ENCODE measurements at regions not wholly inside any gene's neighbourhood (a gene's known extent, or its start where the extent isn't known, plus 50 kb on each side); places are given as distances from the start of the nearest gene placed in this dataset.

DNA sequence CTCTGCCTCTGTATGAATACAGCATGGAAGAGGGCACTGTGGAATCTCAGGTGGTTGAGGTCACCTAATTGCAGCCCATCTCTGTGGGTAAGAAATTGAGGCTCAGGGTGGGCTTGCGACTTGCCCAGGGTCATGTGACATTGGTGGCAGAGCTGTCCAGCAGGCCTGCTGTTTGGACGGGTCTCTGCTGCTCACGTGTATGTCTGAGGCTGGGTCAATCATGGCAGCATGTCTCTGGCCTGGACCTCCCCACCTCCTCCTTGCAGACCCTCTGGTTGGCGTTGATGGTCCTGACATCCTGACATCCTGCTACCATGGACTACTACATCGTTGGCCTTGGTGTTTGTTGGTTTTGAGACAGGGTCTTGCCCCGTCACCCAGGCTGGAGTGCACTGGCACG is 64.3 kb upstream of the HPCAL1 start:
- H3K27me3 Mint-ChIP-seq, result peaks cover 32% of the 10 kb centered on the region
- H3K4me3 Mint-ChIP-seq (ENCODE audit: low read depth), result no peak overlapping the region
- no peaks in the 10 kb centered on the region for H3K36me3 Mint-ChIP-seq (ENCODE audit: insufficient read depth)
- no peak for DNase-seq (ENCODE audit: low spot score, unreplicated experiment)
- TF ChIP-seq, protein P1, sequence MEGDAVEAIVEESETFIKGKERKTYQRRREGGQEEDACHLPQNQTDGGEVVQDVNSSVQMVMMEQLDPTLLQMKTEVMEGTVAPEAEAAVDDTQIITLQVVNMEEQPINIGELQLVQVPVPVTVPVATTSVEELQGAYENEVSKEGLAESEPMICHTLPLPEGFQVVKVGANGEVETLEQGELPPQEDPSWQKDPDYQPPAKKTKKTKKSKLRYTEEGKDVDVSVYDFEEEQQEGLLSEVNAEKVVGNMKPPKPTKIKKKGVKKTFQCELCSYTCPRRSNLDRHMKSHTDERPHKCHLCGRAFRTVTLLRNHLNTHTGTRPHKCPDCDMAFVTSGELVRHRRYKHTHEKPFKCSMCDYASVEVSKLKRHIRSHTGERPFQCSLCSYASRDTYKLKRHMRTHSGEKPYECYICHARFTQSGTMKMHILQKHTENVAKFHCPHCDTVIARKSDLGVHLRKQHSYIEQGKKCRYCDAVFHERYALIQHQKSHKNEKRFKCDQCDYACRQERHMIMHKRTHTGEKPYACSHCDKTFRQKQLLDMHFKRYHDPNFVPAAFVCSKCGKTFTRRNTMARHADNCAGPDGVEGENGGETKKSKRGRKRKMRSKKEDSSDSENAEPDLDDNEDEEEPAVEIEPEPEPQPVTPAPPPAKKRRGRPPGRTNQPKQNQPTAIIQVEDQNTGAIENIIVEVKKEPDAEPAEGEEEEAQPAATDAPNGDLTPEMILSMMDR (IDR thresholded peaks at IDR 0.05; ENCODE audit: unreplicated experiment), result no peak
- H3K4me1 Mint-ChIP-seq (ENCODE audit: low read depth), result no peaks in the 10 kb centered on the region
- H3K27ac Mint-ChIP-seq, result no peak overlapping the region
- H3K9me3 Mint-ChIP-seq (ENCODE audit: low read depth), result no peaks in the 10 kb centered on the region

DNA sequence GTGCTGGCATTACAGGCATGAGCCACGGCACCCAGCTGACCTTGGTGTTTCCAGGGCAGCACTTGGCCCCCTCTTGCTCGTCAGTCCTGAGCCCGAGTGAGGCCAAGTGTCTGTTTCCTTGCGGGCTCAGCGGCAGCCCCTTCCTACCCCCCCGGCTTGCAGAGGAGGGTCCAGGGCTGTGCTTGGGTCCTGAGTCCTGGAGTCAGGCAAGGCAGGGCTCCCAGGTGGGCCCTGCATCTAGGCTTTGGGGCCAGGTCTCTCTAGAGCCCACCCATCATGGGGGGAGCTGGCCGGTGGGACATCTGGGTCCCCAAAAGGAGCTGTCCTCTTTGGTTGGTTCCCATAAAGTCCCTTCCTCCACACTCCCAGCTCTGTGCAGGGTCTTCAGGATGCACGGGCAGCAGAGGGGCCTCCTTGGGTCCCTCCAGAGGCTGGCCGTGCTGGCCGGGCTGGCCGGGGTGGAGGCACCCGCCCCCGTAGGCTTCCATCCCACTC is 63.7 kb upstream of the HPCAL1 start:
- TF ChIP-seq, protein P1 (IDR thresholded peaks at IDR 0.05; ENCODE audit: unreplicated experiment), result no peak
- peaks cover 30% of the 10 kb centered on the region for H3K27me3 Mint-ChIP-seq
- H3K36me3 Mint-ChIP-seq (ENCODE audit: insufficient read depth), result no peaks in the 10 kb centered on the region
- H3K27ac Mint-ChIP-seq, result no peak overlapping the region
- DNase-seq (ENCODE audit: low spot score, unreplicated experiment), result no peak
- no peaks in the 10 kb centered on the region for H3K4me1 Mint-ChIP-seq (ENCODE audit: low read depth)
- no peaks in the 10 kb centered on the region for H3K9me3 Mint-ChIP-seq (ENCODE audit: low read depth)
- H3K4me3 Mint-ChIP-seq (ENCODE audit: low read depth), result no peak overlapping the region

GRCh38 chr2:10239561-10239967 is 63.1 kb upstream of the HPCAL1 start:
- peaks cover 29% of the 10 kb centered on the region for H3K27me3 Mint-ChIP-seq
- no peak overlapping the region for H3K4me3 Mint-ChIP-seq (ENCODE audit: low read depth)
- H3K9me3 Mint-ChIP-seq (ENCODE audit: low read depth), result no peaks in the 10 kb centered on the region
- H3K27ac Mint-ChIP-seq, result no peak overlapping the region
- no peak for DNase-seq (ENCODE audit: low spot score, unreplicated experiment)
- no peaks in the 10 kb centered on the region for H3K36me3 Mint-ChIP-seq (ENCODE audit: insufficient read depth)
- no peaks in the 10 kb centered on the region for H3K4me1 Mint-ChIP-seq (ENCODE audit: low read depth)
- TF ChIP-seq, protein P1 (IDR thresholded peaks at IDR 0.05; ENCODE audit: unreplicated experiment), result peak; percentile 39

DNA sequence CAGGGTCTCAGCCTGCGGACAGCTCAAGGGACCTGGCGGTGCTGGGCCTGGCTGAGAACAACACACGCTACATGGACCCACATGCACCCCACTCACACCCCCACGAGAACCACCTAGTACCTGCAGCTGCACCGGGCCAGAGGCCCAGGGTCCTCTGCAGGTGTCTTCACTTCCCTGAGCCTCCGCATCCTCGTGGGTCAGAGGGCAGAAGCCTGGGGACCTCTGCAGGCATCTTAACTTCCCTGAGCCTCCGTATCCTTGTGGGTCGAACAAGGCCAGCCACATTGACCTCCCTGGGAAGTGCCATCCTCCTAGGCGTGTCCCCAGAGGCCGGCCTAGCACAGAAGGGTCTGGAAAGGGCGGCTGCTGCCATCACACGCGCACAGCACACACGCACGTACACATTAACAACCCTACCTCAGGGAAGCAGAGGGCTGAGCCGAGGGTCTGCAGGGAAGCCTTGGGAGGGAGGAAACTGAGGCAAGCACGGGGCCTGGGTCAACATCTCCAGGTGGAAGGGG is 62.5 kb upstream of the HPCAL1 start:
- H3K4me3 Mint-ChIP-seq (ENCODE audit: low read depth), result no peak overlapping the region
- no peak overlapping the region for H3K27ac Mint-ChIP-seq
- no peaks in the 10 kb centered on the region for H3K9me3 Mint-ChIP-seq (ENCODE audit: low read depth)
- H3K27me3 Mint-ChIP-seq, result peaks cover 29% of the 10 kb centered on the region
- TF ChIP-seq, protein P1 (IDR thresholded peaks at IDR 0.05; ENCODE audit: unreplicated experiment), result no peak
- DNase-seq (ENCODE audit: low spot score, unreplicated experiment), result no peak
- no peaks in the 10 kb centered on the region for H3K36me3 Mint-ChIP-seq (ENCODE audit: insufficient read depth)
- no peaks in the 10 kb centered on the region for H3K4me1 Mint-ChIP-seq (ENCODE audit: low read depth)

DNA sequence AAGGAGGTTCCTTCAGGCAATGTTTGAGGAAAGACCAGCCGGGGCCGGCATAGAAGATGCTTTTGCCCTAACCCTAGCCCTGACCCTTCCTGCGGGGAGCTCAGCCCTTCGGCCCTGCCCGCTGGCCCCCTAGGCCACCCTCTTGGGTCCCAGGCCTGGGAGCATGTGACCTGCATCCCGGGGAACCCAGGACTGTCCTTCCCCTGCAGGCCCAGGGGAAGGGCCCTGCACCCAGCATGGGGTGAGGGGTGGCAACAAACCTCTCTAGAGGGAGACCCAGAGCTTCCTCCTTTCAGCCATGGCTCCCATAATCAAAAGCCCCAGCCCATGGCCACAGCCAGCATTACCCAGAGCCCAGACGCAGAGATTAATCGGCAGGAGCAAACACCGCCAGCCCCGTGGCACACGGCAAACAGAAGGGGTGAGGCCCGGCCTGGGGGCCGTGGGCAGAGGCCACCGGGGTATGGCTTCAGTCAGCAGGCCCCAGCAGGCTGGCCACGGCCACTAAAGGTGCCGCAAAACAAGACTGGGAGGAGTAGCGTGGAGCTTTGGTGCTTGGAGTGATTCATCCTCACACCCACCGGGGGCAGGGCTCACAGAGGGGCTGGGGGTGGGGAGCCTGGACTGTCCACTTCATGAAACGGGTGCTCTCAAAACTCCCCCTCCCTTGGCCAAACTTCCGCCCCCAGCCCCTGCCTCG is 61.6 kb upstream of the HPCAL1 start:
- no peak for DNase-seq (ENCODE audit: low spot score, unreplicated experiment)
- peaks cover 23% of the 10 kb centered on the region for H3K27me3 Mint-ChIP-seq
- H3K36me3 Mint-ChIP-seq (ENCODE audit: insufficient read depth), result no peaks in the 10 kb centered on the region
- H3K9me3 Mint-ChIP-seq (ENCODE audit: low read depth), result no peaks in the 10 kb centered on the region
- TF ChIP-seq, protein P1 (IDR thresholded peaks at IDR 0.05; ENCODE audit: unreplicated experiment), result no peak
- no peak overlapping the region for H3K4me3 Mint-ChIP-seq (ENCODE audit: low read depth)
- H3K4me1 Mint-ChIP-seq (ENCODE audit: low read depth), result no peaks in the 10 kb centered on the region
- H3K27ac Mint-ChIP-seq, result no peak overlapping the region

All from progenitor cell of endocrine pancreas (in vitro differentiated cells).